ENCODE measurements at regions not wholly inside any gene's neighbourhood (a gene's known extent, or its start where the extent isn't known, plus 50 kb on each side); places are given as distances from the start of the nearest gene placed in this dataset.
A peak's percentile ranks its signal among the peaks of the same experiment; 100 is the strongest.

DNA sequence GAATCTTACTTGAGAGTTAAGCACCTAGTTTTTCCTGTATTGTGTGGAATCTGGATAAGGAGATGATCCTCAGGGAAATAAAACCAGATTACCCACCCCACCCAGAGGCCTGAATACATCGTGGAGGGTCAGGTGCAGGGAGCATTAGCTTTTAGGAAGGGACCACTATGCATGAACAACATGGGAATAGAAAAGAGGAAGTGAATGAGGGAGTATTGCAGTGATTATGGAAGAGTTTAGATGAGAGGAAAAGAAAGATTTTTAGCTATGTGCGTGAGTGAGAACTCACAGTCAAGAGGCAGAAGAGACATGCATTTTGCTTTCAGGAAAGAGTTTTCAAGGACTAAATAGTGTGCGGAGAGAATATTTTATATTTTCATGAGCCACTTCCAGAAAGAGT, 222.3 kb upstream of the S100G start:
- ChIA-PET POLR2A (ENCODE audit: partially characterized antibody) (no interaction called here), CTCF (ENCODE audit: partially characterized antibody) (interaction anchor here (0.7 to 1.6 kb wide), 3 partner anchors 9 to 1933 kb away, joined by 3 to 8 read pairs (median 5); no protein-coding TSS in a partner anchor)
- H3K36me3 Mint-ChIP-seq: no peaks in the 10 kb centered on the region
- Histone ChIP-seq H3K4me1 (ENCODE audit: insufficient read depth, low read length) (peaks cover 1% of the 10 kb centered on the region), H3K36me3 (ENCODE audit: insufficient read depth, low read length) (no peaks in the 10 kb centered on the region), H3K27me3 (ENCODE audit: insufficient read depth, low read length) (no peaks in the 10 kb centered on the region), H3K27ac (ENCODE audit: low read depth, low read length) (no peak overlapping the region), H3K4me3 (ENCODE audit: low read length in 2 of 2) (no peak overlapping the region), H3K9me3 (ENCODE audit: control insufficient read depth in 1 of 2, low read length in 2 of 2) (no peaks in the 10 kb centered on the region)
- no peak overlapping the region for H3K27ac Mint-ChIP-seq
- H3K27me3 Mint-ChIP-seq: no peaks in the 10 kb centered on the region
- no peaks in the 10 kb centered on the region for H3K9me3 Mint-ChIP-seq
- H3K4me3 Mint-ChIP-seq: no peak overlapping the region
- intact Hi-C loops (cut with micrococcal nuclease): no loop called here
- DNase-seq: no peak
- peaks cover 3 to 10% (median 6%) of the 10 kb centered on the region in 4 donors for H3K4me1 Mint-ChIP-seq

DNA sequence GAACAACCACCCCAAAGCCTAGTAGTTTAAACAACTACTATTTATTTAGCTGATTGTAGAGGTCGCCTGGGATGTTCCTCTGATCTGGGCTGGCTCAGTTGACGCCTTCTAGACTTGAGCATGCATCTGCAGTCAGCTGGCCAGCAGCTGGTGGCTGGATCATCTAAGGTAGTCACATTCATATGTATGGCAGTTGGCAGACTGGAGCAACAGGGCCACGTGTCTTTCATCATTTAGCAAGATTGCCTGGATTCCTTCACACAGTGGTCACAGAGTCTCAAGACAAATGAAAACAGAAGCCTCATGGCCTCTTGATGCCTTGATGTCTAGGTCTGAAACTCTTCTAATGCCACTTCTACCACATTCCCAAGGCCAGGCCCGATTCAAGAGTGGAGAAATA, 220.6 kb upstream of the S100G start:
- no peak overlapping the region for H3K27ac Mint-ChIP-seq
- H3K4me3 ChIP-seq (ENCODE audit: low read length in 2 of 2): no peak overlapping the region
- no peaks in the 10 kb centered on the region for H3K36me3 Mint-ChIP-seq
- no peaks in the 10 kb centered on the region for H3K27me3 ChIP-seq (ENCODE audit: insufficient read depth, low read length)
- intact Hi-C loops (cut with micrococcal nuclease): no loop called here
- no peaks in the 10 kb centered on the region for H3K9me3 Mint-ChIP-seq
- H3K4me3 Mint-ChIP-seq: no peak overlapping the region
- ChIA-PET CTCF (ENCODE audit: partially characterized antibody) (no interaction called here), POLR2A (ENCODE audit: partially characterized antibody) (no interaction called here)
- H3K9me3 ChIP-seq (ENCODE audit: control insufficient read depth in 1 of 2, low read length in 2 of 2): no peaks in the 10 kb centered on the region
- no peak overlapping the region for H3K27ac ChIP-seq (ENCODE audit: low read depth, low read length)
- DNase-seq: no peak
- peaks cover 5 to 15% (median 12%) of the 10 kb centered on the region in 4 donors for H3K4me1 Mint-ChIP-seq
- H3K27me3 Mint-ChIP-seq: no peaks in the 10 kb centered on the region
- H3K36me3 ChIP-seq (ENCODE audit: insufficient read depth, low read length): no peaks in the 10 kb centered on the region
- peaks cover 13% of the 10 kb centered on the region for H3K4me1 ChIP-seq (ENCODE audit: insufficient read depth, low read length)

GRCh38 chrX:16431266-16431665, 218.7 kb upstream of the S100G start:
- Histone ChIP-seq H3K9me3 (ENCODE audit: control insufficient read depth in 1 of 2, low read length in 2 of 2) (no peaks in the 10 kb centered on the region), H3K27ac (ENCODE audit: low read depth, low read length) (no peak overlapping the region), H3K4me1 (ENCODE audit: insufficient read depth, low read length) (peaks cover 13% of the 10 kb centered on the region), H3K27me3 (ENCODE audit: insufficient read depth, low read length) (no peaks in the 10 kb centered on the region), H3K36me3 (ENCODE audit: insufficient read depth, low read length) (no peaks in the 10 kb centered on the region), H3K4me3 (ENCODE audit: low read length in 2 of 2) (no peak overlapping the region)
- no peaks in the 10 kb centered on the region for H3K9me3 Mint-ChIP-seq
- CTCF ChIA-PET (ENCODE audit: partially characterized antibody): no interaction called here
- intact Hi-C loops (cut with micrococcal nuclease): no loop called here
- H3K36me3 Mint-ChIP-seq: no peaks in the 10 kb centered on the region
- POLR2A ChIA-PET (ENCODE audit: partially characterized antibody): no interaction called here
- H3K4me1 Mint-ChIP-seq: peaks cover 5 to 15% (median 11%) of the 10 kb centered on the region in 4 donors
- no peaks in the 10 kb centered on the region for H3K27me3 Mint-ChIP-seq
- no peak overlapping the region for H3K27ac Mint-ChIP-seq
- H3K4me3 Mint-ChIP-seq: no peak overlapping the region
- no peak for DNase-seq

- CTCF ChIA-PET (ENCODE audit: partially characterized antibody): interaction anchor here (0.9 to 2.2 kb wide), 2 partner anchors 11 to 14 kb away, joined by 3 to 9 read pairs; no protein-coding TSS in a partner anchor
Observed at GRCh38 chrX:16433021-16433420, 216.9 kb upstream of the S100G start.

DNA sequence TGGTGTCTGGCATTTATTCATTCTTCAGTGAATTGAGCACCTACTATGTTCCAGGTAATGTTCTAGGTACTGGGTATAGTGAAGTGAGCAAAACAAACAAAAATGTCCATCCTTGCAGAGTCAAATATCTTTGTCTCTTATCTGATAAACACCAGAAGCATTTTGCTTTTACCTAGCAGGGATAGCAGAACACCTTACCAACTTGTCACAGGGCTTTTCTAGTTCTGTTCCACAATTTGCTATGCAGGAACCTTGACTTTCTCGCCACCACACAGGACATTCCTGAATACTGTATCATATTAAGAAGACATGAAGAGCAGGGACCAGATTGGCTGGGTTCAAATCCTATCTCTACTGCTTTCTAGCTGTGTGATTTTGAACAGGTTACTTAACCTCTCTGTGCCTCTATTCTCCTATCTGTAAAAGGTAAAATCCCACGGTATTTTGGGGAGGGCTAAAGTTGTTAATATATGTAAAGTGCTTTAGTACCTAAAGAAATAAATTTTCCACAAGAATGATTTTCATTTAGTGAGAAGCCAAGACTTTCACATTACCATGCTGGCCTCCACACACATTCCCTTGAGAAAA, 214.5 kb upstream of the S100G start:
- no peak overlapping the region for H3K27ac ChIP-seq (ENCODE audit: low read depth, low read length)
- H3K9me3 ChIP-seq (ENCODE audit: control insufficient read depth in 1 of 2, low read length in 2 of 2): no peaks in the 10 kb centered on the region
- H3K36me3 ChIP-seq (ENCODE audit: insufficient read depth, low read length): no peaks in the 10 kb centered on the region
- peaks cover 5 to 15% (median 11%) of the 10 kb centered on the region in 4 donors for H3K4me1 Mint-ChIP-seq
- H3K4me3 ChIP-seq (ENCODE audit: low read length in 2 of 2): no peak overlapping the region
- no peaks in the 10 kb centered on the region for H3K36me3 Mint-ChIP-seq
- H3K4me1 ChIP-seq (ENCODE audit: insufficient read depth, low read length): peaks cover 13% of the 10 kb centered on the region
- H3K27me3 Mint-ChIP-seq: no peaks in the 10 kb centered on the region
- H3K9me3 Mint-ChIP-seq: no peaks in the 10 kb centered on the region
- H3K4me3 Mint-ChIP-seq: no peak overlapping the region
- POLR2A ChIA-PET (ENCODE audit: partially characterized antibody): no interaction called here
- no peak overlapping the region for H3K27ac Mint-ChIP-seq
- DNase-seq: no peak
- intact Hi-C loops (cut with micrococcal nuclease): loop anchor here (5.0 kb wide), 1 partner anchor 748 kb away; no protein-coding TSS in a partner anchor
- H3K27me3 ChIP-seq (ENCODE audit: insufficient read depth, low read length): no peaks in the 10 kb centered on the region
- CTCF ChIA-PET (ENCODE audit: partially characterized antibody): interaction anchor here (1.1 to 2.8 kb wide), 6 partner anchors 8 to 260 kb away, joined by 3 to 12 read pairs (median 6); no protein-coding TSS in a partner anchor

More at GRCh38 chrX:16433021-16433420, 216.9 kb upstream of the S100G start:
- no peaks in the 10 kb centered on the region for H3K36me3 ChIP-seq (ENCODE audit: insufficient read depth, low read length)
- Mint-ChIP-seq H3K36me3 (no peaks in the 10 kb centered on the region), H3K27ac (peak overlapping the region in 6 of 7 donors; percentile 5 to 87 (median 40)), H3K9me3 (no peaks in the 10 kb centered on the region), H3K4me1 (peaks cover 5 to 15% (median 11%) of the 10 kb centered on the region in 4 donors), H3K27me3 (no peaks in the 10 kb centered on the region), H3K4me3 (peak overlapping the region in 6 of 8 donors; percentile 9 to 51 (median 20))
- H3K4me1 ChIP-seq (ENCODE audit: insufficient read depth, low read length): peaks cover 13% of the 10 kb centered on the region
- peak in 3 of 5 donors; percentile 14 to 33 (median 17) for DNase-seq
- H3K27ac ChIP-seq (ENCODE audit: low read depth, low read length): no peak overlapping the region
- POLR2A ChIA-PET (ENCODE audit: partially characterized antibody): no interaction called here
- H3K9me3 ChIP-seq (ENCODE audit: control insufficient read depth in 1 of 2, low read length in 2 of 2): no peaks in the 10 kb centered on the region
- no peaks in the 10 kb centered on the region for H3K27me3 ChIP-seq (ENCODE audit: insufficient read depth, low read length)
- intact Hi-C loops (cut with micrococcal nuclease): no loop called here
- no peak overlapping the region for H3K4me3 ChIP-seq (ENCODE audit: low read length in 2 of 2)

GRCh38 chrX:16436348-16437188, 213.4 kb upstream of the S100G start:
- no peaks in the 10 kb centered on the region for H3K36me3 ChIP-seq (ENCODE audit: insufficient read depth, low read length)
- peaks cover 13% of the 10 kb centered on the region for H3K4me1 ChIP-seq (ENCODE audit: insufficient read depth, low read length)
- no peaks in the 10 kb centered on the region for H3K9me3 ChIP-seq (ENCODE audit: control insufficient read depth in 1 of 2, low read length in 2 of 2)
- no peak overlapping the region for H3K27ac Mint-ChIP-seq
- intact Hi-C loops (cut with micrococcal nuclease): loop anchor here (1.0 to 5.0 kb wide), 3 partner anchors 235 to 749 kb away; no protein-coding TSS in a partner anchor
- no peaks in the 10 kb centered on the region for H3K36me3 Mint-ChIP-seq
- H3K4me3 Mint-ChIP-seq: no peak overlapping the region
- H3K4me3 ChIP-seq (ENCODE audit: low read length in 2 of 2): no peak overlapping the region
- no peaks in the 10 kb centered on the region for H3K9me3 Mint-ChIP-seq
- no peaks in the 10 kb centered on the region for H3K27me3 ChIP-seq (ENCODE audit: insufficient read depth, low read length)
- peak in 4 of 5 donors; percentile 43 to 52 (median 48) for DNase-seq
- no peaks in the 10 kb centered on the region for H3K27me3 Mint-ChIP-seq
- H3K4me1 Mint-ChIP-seq: peaks cover 5 to 15% (median 11%) of the 10 kb centered on the region in 4 donors
- ChIA-PET CTCF (ENCODE audit: partially characterized antibody) (interaction anchor here (0.6 to 2.8 kb wide), 19 partner anchors 9 to 697 kb away, joined by 3 to 23 read pairs (median 4); partner anchors contain the start of gene SYAP1), POLR2A (ENCODE audit: partially characterized antibody) (no interaction called here)
- H3K27ac ChIP-seq (ENCODE audit: low read depth, low read length): no peak overlapping the region

- H3K9me3 Mint-ChIP-seq: no peaks in the 10 kb centered on the region
- Histone ChIP-seq H3K27me3 (ENCODE audit: insufficient read depth, low read length) (no peaks in the 10 kb centered on the region), H3K4me3 (ENCODE audit: low read length in 2 of 2) (no peak overlapping the region), H3K36me3 (ENCODE audit: insufficient read depth, low read length) (no peaks in the 10 kb centered on the region), H3K4me1 (ENCODE audit: insufficient read depth, low read length) (no peaks in the 10 kb centered on the region), H3K27ac (ENCODE audit: low read depth, low read length) (no peak overlapping the region), H3K9me3 (ENCODE audit: control insufficient read depth in 1 of 2, low read length in 2 of 2) (no peaks in the 10 kb centered on the region)
- CTCF ChIA-PET (ENCODE audit: partially characterized antibody): no interaction called here
- no peak overlapping the region for H3K4me3 Mint-ChIP-seq
- H3K36me3 Mint-ChIP-seq: no peaks in the 10 kb centered on the region
- no peaks in the 10 kb centered on the region for H3K27me3 Mint-ChIP-seq
- H3K27ac Mint-ChIP-seq: no peak overlapping the region
- POLR2A ChIA-PET (ENCODE audit: partially characterized antibody): no interaction called here
- H3K4me1 Mint-ChIP-seq: no peaks in the 10 kb centered on the region
- no peak for DNase-seq
- intact Hi-C loops (cut with micrococcal nuclease): no loop called here
Observed at GRCh38 chrX:16440446-16440845, 209.5 kb upstream of the S100G start.
